ENCODE measurements at regions not wholly inside any gene's neighbourhood (a gene's known extent, or its start where the extent isn't known, plus 50 kb on each side); places are given as distances from the start of the nearest gene placed in this dataset.

DNA sequence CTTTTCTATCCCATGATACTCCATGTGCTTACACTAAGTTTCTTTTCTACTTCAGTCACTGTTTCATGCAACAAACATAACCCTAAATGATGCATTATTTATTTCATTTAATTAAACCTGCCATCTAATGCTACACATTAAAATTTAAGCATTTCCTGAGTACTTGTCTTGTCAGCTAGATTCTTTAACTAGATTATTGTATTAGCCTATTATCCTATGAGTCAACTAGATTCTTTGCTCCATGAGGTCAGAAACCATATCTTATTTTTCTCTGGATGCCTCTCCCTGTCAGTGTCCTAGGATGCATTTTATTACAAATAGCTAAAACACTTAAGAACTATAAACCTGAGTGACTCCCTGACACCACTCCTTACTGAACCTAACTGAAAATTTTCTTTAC is 652.4 kb downstream of the SLC4A3 start:
- no peak for DNase-seq (ENCODE audit: low read depth)

DNA sequence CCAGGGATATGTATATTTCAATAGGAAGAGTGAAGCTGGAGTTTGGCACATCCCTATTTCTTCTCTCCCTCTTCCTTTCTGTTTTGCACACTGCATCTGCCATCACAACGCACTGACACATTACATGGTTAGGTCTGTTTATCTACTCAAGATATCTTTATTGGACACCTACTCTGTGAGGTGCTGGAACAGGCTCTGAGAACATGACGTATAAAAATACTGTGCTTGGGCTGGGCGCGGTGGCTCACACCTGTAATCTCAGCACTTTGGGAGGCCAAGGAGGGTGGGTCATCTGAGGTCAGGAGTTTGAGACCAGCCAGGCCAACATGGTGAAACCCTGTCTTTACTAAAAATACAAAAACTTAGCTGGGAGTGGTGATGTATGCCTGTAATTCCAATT is 653.3 kb downstream of the SLC4A3 start:
- DNase-seq (ENCODE audit: low read depth): no peak

DNA sequence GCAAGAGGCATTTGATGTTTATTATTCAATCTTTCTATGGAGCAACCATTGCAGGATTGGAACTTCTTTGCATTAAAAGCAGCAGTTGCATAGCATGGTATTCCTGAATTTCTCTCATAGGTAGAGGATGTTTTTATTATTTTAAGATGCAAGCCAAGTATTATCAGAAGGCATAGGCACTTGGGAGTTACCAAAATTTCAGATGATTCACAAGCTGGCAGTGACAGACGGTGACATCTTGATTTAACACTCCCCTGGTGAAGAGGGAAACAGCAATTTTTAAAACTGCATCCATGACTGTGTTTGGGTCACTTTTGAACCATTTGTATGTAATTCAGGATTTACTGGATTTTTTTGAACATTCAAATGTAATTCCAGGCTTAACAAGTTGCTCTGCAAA is 654.3 kb downstream of the SLC4A3 start:
- DNase-seq (ENCODE audit: low read depth): no peak

DNA sequence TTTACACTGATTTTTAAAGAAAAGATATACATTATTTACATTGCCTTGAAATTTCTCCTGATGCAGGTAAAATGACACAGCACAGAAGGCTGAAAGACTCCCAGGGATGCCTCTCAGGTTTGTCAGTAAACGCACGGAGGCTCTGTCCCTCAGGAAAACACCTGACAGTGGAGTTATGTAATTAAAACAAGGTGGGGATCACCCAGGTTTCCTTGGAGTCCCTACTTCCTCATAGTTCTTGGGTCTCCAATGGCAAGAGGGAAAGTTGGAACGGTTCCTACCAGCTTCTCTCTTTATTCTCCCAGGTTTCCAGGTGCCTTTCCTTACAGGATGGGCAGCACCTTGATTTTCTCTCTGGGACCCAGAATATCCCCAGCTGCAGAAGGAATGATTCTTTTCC is 654.8 kb downstream of the SLC4A3 start:
- no peak for DNase-seq (ENCODE audit: low read depth)

DNA sequence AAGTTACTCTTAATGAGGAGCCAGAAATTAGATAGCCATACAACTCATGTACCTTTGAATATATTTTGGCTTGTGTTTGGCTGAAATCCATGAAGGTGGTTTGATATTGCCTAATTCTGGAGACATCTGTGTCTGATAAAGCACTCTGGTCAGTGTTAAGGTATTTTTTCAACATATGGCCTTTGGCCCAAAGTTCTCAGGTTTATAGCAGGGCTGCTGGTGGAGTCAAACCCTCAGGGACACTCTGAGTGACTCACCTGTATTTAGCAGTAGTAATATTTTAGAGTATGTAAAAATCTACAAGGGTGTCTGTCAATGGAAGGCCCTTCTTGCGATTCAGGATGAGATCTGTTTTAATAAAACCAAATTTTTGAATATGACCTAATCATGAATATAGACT is 666.5 kb downstream of the SLC4A3 start:
- DNase-seq (ENCODE audit: low read depth): no peak

DNA sequence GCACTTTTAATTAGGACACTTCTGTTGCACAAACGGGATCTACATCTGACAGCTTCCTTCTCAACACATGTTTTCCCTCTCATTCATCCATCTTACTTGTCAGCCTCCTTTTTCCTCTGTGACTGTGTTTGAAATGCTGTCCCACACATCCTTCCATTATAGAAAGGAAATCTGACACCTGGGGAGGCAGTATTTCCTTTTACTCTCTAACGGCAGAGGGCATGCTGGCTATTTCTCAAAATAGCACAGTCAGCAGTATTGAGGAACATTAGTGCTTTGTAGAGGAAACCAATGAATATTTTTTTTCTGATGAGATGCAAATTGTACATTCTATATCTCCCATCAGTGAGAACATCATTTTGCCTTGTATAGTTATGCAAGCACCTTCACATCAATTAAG is 668.7 kb downstream of the SLC4A3 start:
- no peak for DNase-seq (ENCODE audit: low read depth)

DNA sequence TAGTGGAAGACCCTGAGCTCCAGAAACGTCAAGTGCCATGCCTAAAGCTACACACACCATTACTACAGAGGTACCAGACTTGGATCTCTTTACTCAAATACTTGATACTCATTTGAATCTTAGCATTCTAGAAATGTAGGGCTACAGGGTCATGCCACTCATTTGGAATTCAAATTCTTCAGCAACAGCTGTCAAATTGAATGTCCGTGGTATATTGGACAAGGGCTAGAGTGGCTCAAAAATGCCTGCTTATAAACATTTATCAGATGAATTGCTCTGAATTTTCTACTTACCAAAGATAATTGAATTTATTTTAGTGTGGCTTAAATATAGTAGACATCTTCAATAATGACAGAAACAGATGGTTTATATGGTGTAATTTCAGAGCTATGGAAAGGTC is 669.7 kb downstream of the SLC4A3 start:
- DNase-seq (ENCODE audit: low read depth): no peak

DNA sequence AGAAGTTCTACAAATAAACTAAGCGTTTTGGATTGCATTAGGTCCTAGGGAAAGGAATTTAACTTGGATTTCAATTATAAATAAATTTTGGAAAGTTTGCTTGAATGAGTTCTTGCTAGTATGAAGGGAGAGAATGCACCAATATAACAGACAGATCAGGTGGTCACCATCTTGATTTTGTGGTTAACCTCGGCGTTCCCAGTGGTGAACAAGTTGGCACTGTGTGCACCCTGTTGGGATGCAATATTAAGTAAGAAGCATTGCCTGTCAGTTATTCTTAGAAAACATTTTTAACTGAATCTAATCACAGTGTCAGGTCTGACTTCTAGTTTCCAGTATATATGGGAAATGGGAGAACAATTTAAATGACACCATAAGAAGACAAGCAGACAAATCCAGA is 673.4 kb downstream of the SLC4A3 start:
- no peak for DNase-seq (ENCODE audit: low read depth)

DNA sequence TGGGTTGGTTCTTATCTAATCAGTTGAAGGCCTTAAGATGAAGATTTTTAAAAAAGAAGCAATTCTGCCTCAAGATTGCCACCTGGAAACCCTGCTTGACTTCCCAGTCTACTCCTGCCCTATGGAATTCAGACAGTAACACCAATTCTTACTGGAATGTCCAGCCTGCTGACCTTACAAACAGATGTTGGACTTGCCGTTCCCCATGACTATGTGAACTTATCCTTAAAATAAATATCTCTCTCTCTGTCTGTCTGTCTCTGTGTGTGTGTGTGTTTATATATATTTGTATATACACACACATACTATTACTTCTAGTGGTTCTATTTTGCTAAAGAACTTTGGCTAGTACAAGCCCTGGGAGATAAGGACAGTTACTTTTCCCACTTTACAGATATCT is 675.3 kb downstream of the SLC4A3 start:
- DNase-seq (ENCODE audit: low read depth): no peak

DNA sequence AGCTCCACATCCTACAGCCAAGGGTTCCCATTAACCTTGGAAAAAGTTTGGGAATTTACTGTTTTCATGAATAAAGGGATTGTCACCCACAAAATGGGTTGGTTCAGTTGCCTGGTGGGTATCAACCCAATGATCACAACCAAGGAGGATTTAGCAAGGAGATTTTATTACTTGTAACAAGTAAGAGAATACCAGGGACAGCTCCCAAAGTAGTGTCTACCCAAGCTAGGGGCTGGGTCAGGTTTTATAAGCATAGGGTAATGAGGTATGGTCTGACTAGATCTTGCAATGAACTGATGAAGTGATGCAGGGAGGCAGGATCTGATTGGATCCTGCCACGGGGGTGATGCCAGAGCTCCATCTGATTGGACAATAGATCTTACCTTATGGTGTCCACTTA is 681.8 kb downstream of the SLC4A3 start:
- DNase-seq (ENCODE audit: low read depth): no peak

DNA sequence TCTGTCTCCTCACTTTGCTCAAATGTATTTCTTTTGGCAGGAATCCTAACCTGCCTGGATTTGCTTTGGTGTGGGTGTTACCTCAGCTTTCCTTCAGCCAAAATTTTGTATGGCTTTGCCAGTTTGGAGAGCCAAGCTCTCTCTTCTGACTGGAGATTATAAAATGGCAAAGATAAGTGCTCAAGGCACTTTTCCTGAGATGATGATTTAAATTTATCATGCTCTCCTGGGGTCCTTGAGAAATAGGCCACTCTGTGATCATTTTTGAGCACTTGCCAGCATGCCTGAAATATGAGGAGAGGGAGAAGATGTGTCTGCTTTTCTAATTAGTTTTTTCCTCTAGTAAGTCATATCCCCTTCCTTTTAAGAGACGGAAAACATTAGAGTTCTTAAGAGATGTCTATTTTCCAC is 683.0 kb downstream of the SLC4A3 start:
- DNase-seq (ENCODE audit: low read depth): no peak

DNA sequence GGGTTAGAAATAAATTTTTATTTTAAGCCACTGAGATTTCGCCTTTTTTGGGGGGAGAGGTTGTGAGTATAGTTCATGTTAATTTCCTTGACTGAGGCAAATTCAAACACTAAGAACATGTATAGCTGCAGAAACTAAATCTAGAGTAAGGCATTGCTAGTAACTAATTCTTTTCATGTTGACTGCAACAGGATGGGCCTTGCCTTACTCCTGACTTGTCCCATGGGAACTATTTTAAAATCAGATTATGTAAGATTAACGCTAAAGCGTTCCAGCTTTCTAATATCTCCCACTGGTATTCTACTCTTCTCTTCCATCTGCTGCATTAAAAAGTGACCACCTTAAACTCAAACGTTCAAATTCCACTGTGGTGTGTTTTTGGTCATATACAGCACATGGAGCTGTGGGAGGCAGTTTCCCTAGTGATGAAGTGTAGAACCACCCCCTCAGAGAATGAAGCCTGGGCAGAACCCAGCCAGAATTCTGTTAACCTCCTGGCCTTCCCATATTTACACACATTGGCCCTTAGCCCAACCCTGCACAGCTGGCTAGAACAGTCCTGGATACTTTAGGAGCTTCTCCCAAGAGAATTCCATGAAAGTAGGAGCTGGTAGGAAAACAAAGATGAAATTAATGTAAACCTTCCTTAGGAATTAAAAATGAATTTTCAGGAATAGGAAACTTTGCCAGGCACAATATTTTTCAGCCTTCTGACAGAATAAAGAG is 687.8 kb downstream of the SLC4A3 start:
- no peak for DNase-seq (ENCODE audit: low read depth)

DNA sequence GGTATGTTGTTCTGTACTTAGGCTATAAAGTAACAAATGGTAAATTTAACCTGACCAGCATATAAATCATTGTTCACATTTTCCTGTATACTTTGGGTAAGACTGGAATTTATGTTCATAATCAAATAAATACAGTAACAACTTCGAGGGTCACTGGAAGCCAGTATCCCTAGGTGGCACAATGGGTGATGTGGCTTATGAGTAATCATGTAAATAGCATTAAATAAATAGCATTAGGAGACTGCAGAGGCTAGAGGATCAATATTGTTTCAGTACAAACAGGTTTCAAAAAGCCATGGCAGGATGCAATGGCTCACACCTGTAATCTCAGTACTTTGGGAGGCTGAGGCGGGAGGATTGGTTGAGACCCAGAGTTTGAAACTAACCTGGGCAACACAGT is 690.6 kb downstream of the SLC4A3 start:
- DNase-seq (ENCODE audit: low read depth): no peak

DNA sequence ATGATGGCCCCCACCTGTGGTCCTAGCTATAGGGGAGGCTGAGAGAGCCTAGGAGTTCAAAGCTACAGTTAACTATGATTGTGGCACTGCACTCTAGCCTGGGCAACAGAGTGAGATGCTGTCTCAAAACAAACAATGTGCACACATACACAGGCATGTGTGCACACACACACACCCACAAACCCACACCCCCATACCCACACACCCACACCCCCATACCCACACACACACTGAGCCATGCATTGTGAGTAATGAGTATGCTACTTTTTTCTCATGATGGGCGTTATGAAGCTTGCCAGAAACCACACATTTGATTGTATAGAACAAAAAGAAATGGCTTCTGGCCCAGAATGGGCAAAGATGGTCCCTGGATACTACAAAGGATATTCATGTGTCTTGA is 691.1 kb downstream of the SLC4A3 start:
- no peak for DNase-seq (ENCODE audit: low read depth)

DNA sequence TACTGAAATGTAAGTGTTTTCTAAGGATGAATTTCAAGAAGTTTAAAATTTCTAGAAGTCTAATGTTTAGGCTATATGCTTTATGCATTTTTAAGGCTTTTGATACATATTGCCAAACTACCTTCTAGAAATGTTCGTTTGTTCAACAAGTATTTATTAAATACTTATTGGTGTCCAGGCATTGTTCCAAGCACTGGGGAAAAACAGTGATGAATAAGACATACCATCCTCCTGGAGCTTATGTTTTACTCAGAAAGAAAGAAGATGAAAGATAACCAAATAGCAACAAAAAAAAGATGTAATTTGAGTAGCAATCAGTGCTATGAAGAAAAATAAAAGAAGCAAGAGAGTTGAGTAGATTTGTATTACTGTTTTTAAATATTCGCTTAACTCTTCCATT is 692.9 kb downstream of the SLC4A3 start:
- no peak for DNase-seq (ENCODE audit: low read depth)

DNA sequence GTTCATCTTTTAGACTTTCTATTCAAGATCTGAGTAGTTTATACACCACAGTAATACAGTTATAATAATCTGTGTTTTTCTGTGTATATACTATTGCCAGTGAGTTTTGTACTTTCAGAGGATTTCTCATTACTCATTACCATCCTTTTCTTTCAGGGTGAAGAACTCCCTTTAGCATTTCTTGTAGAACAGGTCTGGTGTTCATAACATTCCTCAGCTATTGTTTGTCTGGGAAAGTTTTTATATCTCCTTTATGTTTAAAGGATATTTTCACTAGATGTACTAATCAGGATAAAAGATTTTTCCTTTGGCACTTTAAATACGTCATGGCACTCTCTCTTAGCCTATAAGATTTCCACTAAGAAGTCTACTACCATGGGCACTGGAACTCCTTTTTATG is 705.5 kb downstream of the SLC4A3 start:
- no peak for DNase-seq (ENCODE audit: low read depth)

DNA sequence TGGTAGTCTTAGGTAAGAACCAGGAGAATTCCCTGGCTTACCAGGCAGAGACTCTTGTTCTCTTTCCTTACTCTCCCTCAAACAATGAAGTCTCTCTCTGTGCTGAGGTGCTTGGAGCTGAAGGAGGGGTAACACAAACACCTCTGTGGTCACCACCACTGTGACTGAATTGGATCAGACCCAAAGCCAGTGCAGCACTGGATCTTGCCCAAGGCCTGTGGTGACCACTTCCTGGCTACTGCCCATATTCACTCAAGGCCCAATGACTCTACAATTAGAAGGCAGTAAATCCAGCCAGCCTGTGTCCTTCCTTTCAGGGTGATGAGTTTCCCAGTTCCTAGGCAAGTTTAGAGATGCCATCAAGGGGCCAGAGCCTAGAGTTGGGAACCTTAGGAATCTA is 706.8 kb downstream of the SLC4A3 start:
- DNase-seq (ENCODE audit: low read depth): no peak

DNA sequence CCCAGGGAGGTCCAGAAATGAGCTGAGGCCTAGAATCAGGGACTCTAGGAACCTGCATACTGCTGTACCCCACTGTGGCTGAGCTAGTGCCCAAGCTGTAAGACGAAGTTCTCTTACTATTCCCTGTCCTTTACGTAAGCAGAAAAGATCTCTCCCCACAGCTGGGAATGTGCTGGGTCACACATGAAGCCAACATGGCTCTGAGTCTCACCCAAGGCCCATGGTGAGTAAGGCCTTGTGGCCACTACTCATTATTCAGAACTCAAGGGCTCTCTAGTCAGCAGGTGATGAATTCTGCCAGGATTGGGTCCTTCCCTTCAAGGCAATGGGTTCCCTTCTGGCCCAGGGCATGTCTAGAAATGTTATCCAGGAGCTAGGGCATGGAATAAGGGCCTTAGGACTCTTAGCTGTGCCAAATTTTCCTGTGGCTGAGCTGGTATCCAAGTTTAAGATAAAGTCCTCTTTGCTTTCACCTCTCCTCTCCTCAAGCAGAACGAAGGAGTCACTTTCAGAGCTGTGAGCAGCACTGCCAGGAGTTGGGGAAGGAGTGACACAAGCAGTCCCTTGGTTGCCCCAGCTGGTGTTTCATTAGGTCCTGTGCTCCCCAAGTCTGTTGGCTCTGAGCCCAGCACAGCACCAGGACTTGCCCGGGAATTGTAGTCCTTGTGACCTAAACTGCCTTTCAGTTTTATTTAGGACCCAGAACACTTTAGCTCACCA is 707.6 kb downstream of the SLC4A3 start:
- no peak for DNase-seq (ENCODE audit: low read depth)

DNA sequence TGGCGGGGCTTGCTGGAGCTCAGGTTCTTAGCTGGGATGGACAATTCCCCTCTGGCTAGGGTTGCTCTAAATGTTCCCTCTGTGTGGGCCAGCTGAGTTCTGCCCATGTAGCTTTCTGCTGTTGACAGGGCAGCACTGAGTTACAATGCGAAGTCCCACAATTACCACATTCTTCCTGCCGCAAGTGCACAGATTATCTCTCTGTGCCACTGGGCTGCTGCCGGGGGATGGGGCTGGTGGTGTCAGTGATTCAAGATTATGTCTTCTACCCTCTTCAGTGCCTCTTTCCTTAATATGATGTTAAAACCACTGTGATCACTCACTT is 708.1 kb downstream of the SLC4A3 start:
- DNase-seq (ENCODE audit: low read depth): no peak

DNA sequence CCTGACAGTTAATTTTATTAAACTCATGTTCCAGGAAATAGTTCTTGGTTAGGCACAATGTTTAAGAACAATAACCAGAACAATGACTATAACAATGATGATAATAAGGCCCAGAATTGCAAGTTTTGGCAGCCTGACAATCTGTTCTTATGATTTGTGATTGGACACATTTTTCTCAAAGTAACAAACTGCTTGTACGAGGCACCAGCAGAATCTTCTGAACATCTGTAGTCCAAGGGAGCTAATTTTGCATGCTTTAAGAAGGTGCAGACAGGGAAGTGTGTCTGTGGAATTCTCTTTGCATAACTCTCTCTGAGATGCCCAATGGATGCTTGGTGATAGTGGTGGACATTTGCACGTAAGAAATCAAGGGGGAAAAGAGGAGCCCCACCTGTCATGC is 709.3 kb downstream of the SLC4A3 start:
- DNase-seq (ENCODE audit: low read depth): no peak

DNA sequence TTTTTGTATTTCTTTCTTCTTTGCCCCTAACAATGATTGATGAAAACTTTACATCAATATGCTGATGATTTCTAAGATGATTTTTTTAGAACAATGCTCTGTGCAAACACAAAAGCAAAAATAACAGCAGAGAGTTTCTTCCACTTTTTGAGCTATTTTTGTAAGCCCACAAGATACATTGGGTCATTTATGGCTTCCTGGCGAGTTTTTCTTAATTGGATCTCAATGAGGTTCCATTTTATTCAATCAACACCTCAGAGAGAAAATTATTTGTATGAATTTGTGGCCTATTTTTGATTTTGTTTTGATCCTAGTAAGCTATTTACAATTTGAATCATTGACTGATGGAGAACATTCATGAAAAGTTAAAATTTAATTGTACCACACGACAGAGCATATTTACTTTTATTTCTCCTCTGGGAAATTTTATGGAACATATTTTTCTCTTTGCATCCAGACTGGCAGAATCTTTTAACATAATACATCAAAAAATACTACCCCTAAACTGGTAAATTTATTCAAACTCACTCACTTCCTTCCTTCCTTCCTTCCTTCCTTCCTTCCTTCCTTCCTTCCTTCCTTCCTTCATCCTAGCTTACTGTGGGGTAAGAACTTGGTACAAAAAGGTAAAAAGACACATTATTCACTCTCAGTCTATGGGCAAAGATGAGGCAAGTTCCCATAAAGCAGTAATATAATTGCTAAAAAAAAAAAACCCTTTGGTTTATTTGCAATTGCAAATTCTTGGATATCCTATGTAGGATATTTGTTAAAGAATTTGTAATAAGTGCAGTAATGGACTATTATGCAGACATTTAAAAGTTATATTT is 710.4 kb downstream of the SLC4A3 start:
- no peak for DNase-seq (ENCODE audit: low read depth)

DNA sequence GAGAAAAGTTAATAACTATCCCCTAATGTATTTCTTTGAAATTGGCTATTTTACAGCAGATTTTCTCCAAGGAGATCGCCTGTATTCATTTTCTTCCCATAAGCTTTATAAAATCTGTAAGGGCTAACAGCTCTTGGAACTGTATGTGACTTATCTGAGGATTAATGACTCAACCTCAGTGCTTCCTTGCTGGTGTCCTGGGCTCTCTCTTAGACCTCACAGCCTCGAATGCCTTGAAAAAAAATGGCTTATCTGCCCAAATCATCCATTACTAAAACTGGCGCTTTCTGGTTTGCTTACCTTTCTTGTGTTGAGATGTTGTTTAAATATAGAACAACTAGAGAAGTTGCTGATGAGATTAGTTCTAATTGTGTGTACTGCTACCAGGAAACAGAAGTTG is 713.6 kb downstream of the SLC4A3 start:
- DNase-seq (ENCODE audit: low read depth): no peak

DNA sequence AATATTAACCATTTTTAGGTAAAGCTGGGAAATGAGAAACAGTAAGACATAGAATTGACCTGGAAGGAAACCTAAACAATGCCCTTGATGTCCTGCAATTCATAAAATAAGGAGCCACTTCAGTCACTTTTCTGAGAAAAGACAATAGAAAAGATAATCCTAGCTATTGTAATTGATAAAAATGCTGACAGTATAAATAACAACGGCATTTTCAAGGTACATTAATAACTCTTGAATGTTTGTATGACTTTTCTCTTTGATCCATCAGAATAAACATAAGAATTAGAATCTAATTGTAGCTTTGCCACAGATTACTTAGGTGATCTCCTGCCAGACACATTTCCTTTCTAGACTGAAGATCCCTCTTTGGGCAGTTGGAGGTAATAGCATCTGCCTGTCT is 719.5 kb downstream of the SLC4A3 start:
- DNase-seq (ENCODE audit: low read depth): no peak

Measured in stimulated activated CD8-positive, alpha-beta memory T cell treated with anti-CD3 and anti-CD28 coated beads, Interleukin-12 subunit alpha, Interleukin-12 subunit beta, amount 100 ng/mL, for 1 hour (primary cell).